HG03575 (cell line): ENCODE measurements at regions not wholly inside any gene's neighbourhood (a gene's known extent, or its start where the extent isn't known, plus 50 kb on each side); places are given as distances from the start of the nearest gene placed in this dataset.
"Not testable (repeated sequence)": the region's sequence is repeated elsewhere in the genome, so short reads cannot be mapped to it uniquely, and the experiment has no call there.

Source experiments
- ATAC-seq: cut with Tn5 transposase; IDR thresholded peaks from one replicate; pipeline ENCODE4 v1.9.1; 2021; ENCODE audit not compliant: unreplicated experiment, insufficient number of reproducible peaks, low FRiP score; ENCODE audit errors: extremely low read depth

DNA sequence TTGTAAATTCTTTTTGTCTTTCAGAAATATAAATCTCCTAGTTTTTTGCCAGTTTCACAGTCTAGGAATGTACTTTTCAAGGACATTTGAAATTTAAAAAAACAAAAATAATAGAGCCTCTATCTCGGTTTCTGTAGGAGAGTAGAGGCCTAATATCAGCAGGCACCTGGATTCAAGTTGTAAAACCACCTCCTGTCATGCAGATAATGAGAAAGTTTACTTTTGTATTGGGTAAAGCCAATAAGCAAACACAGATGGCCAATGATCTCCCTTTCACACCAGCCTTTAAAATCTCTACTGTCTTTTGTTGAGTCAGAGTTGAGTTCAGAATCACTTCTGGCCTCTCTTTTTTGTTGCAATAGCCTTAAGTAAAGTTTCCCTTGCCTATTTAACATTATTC is 1499.9 kb downstream of the PCDH18 start:
- no peak for ATAC-seq

DNA sequence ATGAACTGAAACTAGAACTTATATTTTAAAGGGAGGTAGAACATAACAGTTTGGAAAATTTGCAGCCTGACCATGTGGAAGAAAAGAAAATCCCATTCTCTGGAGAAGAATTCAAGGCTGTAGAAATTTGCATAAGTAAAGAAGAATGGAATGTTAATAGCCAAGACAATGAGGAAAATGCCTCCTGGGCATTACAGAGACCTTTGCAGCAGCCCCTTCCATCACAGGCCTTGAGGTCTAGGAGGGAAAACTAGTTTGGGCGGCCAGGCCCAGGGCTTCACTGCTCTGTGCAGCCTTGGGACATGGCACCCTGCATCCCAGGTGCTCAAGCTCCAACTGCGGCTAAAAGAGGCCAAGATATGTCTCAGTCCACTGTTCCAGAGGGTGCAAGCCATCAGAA is 1506.8 kb downstream of the PCDH18 start:
- no peak for ATAC-seq

DNA sequence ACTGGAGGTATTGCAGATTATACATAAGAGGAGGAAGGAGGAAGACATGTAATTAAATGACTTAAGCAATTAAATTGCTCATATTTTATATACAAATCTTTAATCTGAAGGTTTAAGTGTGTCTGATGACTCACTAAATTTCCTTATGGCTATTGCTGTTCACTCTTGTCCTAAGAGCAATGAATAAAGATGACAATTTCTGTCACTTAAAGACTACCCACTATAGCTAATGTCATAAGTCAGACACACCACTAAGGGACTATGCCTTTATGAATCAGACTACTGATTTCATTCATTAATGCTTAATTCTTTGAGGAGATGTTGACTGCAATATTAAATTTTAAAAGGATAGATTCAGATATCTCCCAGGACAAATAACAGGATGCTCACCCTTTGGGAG is 1514.7 kb downstream of the PCDH18 start:
- ATAC-seq: no peak

DNA sequence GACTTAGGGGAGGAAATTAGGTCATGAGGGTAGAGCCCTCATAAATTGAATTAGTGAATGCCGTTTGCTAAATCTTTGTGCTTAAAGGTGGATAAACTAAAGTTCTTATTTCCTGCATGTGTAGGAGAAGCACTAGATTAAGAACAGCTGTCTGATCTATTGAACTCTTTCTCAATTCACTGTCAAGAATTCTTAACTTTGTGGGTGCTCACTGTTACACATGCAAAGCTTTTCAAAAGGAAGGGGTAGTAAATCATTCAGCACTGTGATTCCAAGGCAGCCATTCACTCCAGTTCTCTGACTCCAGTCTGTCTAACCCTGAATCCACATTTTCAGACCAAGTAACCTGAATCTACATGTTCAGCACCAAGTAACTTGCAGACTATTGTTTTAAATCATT is 1520.1 kb downstream of the PCDH18 start:
- ATAC-seq: no peak

DNA sequence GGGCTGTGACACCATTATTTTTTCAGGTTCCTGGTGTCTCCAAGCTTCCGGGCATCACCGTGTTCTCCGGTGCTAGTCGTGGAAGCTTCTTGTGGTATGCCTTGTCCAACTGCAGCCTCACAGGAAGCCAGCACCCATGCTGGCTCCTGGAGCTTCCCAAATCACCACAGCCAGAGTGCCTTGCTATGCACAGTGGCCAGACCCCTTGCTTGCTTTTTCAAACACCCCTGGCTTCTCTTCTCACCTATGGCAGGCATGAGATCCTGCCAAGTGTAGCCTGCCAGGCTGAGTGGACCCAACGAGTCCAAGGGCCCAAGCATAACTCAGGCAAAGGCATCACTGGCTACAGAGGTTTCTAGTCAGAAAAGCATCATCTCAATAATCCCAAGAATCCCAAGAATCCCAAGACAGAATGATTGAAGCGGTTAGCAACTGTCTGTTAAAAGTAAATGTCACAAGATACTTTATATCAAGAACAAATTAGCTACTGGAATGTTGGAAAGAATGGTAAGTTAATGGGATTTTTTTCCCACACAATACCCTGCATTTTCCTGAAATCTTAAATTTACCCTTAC is 1522.9 kb downstream of the PCDH18 start:
- ATAC-seq: no peak

DNA sequence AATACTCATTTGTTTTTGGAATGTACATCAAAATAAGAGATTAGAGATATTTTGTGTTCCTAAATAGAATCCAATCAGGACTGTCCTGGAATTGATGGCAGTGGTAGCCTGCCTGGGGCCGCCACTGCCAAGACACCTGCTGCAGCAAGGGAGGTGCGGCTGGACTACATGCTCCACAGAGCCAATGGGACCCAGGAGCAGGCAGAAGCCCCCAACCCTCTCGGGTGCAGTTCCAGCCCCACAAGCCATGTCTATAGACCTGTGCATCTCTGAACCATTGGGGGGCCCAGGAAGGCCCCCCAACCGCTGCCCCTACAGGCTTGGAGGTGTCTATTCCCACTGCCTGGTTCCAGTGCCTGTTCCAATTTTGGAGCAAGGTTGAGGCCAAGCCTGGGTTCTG is 1524.3 kb downstream of the PCDH18 start:
- no peak for ATAC-seq

DNA sequence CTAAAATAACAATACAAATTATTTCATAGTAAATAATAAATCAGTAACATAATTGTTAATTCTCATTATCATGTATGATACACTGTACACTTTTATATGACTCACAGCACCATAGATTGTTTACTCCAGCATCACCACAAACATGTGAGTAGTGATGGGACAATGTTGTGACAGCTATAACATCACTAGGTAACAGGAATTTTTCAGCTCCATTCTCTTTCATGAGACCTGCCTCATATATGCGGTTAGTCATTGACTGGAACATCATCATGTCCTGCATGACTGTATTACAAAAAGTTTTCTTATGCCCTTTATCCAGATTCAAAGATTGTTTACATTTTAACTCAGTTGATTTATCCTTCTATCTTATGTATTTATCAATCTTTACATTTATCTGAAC is 1530.0 kb downstream of the PCDH18 start:
- ATAC-seq: no peak

DNA sequence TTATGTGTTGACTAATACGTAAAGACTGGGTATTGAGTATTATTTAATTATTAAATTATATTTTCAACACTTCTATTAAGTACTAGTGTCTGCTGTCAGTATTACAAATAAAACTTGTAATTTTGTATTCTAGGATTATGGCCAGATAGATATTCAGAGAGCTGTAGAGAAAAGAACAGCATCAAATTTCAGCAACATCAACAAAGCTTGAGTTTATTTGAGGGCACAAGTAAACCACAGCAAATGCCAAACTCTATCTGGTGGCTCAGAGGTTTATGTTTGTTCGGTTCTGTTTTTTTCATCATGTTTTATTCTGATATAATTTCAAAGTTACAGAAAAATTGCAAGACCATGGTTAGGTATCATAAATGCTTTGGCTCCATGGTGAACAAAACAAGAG is 1530.5 kb downstream of the PCDH18 start:
- ATAC-seq: no peak

DNA sequence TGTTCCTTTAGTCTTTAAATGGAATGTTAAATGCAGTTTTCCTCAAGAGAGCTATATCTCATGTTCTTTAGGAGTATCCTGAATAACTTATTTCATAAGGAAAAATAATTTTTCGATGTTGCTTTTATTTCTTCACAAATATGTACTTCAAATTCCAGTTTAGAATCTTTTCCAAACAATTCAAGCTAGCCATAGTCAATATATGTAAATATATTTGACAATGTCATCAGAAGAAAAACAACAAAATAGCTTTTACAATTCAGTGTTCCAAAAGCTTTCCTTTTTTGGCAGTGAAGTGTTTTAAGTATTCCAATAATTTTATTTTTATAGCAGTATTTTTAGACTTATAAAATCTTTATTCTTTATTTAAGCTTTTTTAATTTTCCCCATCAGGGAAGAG is 1532.0 kb downstream of the PCDH18 start:
- ATAC-seq: no peak

DNA sequence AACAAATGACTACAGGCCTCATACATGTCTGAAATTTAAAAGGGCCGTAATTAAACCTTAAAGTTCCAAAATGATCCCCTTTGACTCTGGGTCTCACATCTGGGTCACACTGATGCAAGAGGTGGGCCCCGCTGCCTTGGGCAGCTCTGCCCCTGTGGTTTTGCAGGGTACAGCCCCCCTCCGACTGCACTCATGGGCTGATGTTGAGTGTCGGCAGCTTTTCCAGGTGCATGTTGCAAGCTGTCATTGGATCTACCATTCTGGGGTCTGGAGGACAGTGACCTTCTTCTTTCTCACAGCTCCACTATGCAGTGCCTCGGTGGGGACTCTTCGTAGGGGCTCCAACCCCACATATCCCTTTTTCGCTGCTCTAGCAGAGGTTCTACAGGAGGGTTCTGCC is 1537.9 kb downstream of the PCDH18 start:
- ATAC-seq: no peak

DNA sequence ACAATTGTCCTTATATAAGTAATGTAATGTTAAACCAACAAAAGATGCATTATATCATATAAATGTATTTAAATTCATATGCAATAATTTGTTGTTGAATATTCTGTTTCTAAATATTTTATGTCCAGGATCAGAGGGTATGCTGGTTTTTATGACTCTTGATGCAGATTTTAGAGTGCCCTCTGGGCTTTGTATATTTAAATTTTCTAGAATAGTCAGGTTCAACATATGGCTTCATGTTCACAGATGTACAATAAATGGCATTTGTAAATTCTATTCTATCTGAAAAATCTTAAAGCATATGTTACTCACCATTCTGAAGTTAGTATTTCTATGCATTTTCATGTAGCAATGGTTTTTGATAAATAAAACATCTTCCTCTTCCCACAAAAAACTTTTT is 1555.4 kb downstream of the PCDH18 start:
- ATAC-seq: no peak

DNA sequence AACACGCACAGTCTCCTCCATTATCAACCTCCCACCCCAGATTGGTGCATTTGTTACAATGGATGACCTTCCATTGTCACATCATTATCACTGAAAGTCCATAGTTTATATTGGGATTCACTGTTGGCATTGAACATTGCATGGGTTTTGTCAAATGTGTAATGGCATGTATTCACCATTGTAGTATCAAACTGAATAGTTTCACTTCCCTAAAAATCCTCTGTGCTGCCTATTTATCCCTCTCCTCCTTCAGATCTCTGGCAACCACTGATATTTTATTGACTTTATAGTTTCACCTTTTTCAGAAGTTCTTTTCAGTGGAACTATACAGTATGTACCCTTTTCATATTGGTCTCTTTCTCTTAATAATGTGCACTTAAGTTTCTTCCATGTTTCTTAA is 1565.4 kb downstream of the PCDH18 start:
- no peak for ATAC-seq

DNA sequence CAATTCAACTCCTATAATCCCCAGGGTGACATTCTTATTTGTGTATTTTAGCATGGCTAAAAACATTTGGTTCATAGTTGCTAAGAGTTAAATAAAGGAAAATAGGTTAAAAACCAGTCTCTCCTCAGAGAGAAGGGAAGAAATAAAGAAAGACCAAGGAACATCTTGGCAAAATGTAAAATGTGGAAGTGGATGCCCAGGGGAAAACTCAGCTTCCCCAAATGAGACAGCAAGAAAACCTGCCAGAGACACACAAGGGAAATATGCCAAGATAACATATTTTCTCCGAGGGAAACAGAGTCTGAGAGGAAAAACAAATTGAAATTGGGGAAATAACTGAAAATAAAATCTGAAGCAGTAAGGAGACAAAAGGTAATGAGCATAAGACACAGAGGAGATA is 1569.3 kb downstream of the PCDH18 start:
- no peak for ATAC-seq

DNA sequence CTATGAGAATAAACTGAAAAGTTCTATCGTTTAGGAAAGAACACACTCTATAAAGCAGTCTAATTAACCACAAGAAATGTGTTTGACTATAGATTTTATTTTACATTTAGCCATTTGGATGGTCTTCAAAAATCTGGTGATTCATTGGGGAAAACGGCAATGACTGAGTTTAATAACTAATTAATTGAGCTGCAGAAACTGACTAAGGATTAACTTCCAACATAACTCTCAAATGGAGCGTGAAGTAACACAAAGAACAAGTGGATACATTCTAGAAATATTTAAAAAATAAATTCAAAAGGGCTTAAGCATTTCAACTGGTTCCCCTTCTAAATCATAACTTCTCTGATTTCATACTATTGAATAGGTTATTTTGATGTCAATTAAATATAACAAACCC is 1582.4 kb downstream of the PCDH18 start:
- ATAC-seq: no peak

DNA sequence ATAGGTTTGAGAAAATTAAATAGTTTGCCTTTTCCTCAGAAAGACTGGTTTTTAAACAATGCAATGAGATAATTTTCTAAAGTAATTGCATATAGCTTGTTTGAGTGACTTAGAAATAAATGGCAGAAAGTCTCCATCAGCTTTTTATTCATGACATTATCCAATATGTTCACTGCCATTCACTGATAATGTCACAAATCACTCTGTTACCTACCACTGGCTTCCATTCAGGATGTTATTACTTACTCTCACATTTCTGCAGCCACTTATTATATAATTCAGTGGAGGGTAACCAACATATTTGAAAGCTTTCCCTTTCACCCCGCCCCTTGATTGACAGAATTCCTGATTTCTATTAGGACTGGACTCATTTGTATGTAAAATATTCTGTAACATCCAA is 1583.5 kb downstream of the PCDH18 start:
- no peak for ATAC-seq

DNA sequence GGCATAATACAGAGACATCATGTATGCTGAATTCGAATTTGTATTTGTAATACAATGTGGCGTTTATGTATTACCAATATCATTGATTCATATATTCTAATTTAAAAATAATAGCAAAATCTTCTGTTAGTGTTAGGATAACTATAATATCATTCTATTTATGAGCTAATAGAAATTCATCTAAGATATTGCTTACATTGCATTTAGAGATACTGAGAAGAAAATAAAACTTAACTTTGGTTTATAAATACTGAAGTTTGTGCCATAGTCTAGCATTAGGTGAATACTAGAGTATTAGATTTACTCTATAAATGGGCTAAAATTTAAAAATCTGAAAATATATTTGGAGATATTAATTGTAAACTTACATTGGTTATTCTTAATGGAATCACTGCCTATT is 1590.6 kb downstream of the PCDH18 start:
- ATAC-seq: no peak

DNA sequence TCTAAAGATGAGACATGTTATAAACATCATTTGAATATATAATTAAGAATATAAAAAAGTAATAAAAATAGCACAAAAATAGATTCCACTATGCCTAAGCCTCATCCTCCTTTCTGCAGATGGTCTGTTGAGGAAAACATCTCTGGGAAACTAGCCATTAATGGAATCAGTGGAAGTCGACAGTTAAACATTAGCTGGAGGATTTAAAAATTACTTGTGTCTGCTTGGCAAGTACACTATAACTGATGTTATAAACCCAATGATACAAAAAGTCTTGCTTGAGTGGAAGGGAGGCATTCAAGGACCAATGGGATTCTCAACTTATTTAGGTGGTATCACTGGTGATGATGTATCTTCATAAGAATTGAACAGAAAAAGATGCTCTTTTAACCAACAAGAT is 1598.3 kb downstream of the PCDH18 start:
- ATAC-seq: no peak

DNA sequence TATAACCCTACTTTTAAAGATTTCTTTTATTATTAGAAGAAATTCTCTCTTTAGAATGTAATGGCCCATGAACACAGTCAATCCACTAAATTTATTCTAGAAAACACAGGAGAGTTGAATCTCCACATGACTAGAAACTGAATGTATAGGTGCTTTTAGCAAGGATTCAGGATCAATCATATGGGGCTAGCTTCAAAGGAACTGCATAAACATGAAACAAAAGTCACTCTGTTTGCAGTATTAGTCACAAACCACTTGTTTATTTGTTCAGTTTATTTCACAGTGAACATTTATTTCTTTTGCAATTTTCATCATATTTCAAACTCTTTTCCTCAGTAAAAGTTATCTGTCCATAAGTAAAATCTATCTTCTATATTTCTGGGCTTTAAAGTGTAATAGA is 1604.6 kb downstream of the PCDH18 start:
- no peak for ATAC-seq

DNA sequence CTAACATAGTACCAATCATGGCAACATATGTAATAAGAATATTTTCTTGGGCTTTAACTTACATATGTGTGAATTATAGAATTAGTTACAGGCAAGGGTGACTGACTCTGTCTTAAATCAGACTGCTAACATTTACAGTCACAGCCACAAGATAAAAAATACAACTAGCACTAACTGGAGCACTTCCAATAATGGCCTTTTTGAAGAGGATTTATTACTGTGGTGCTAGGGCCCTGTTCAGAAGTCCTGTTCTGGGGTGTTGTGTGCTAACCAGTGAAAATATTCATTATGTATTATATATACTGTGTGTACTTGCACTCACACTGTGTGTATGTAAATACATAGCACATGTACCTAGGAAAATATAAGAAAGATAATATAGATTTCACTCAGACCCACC is 1611.2 kb downstream of the PCDH18 start:
- ATAC-seq: no peak

DNA sequence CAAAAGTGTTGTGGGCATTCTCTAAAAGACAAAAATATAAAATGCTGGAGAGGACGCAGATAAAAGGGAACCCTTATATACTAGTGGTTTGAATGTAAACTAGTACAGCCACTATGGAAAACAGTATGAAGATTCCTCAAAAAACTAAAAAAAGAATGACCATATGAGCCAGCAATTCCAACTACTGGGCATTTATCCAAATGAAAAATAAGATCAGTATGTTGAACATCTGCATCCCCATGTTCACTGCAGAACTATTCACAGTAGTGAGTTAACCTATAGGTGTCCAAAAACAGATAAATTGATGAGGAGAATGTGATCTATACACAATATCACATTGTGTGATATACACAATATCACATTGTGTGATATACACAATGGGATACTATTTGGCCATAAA is 1615.3 kb downstream of the PCDH18 start:
- no peak for ATAC-seq

DNA sequence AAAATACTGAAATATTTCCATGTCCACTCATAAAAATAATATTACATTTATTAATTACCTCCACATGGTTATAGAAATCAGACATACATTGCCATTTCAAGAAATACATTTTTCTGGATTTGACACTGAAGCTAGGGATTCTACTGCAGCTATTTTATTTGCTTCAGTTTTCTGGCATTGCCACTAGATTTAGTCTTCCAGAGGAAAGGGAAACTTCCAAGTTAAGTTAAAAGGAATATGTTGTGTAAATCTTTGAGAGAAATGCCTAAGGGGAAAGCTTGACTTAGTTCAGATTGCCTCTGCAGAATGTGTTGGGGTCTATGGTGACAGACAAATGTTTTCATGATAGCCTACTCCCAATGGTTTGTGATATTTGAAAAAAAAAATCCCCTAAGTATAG is 1631.3 kb downstream of the PCDH18 start:
- no peak for ATAC-seq

DNA sequence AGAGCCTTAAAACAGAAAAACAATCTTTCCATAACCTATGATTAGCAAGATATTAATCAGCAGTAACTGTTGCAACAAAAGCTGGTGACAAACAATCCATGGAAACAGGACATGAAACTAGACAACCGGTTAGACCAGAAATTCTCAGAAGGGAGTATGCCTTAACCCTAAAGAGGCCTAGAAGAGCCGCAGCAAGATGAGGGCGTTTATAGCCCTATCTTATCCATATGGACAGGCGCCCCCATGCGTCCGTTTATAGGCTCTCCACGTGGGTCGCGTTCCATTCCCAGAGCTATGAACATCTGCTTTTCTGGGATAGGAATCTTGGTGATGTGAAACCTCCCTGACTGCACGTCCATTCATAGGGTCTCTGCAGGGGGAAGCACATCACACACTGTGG is 1662.7 kb upstream of the PABPC4L start:
- ATAC-seq: not testable (repeated sequence)
